Endothelial cell (in vitro differentiated cells): ENCODE measurements at regions not wholly inside any gene's neighbourhood (a gene's known extent, or its start where the extent isn't known, plus 50 kb on each side); places are given as distances from the start of the nearest gene placed in this dataset.

Experiments
- DNase-seq: peaks from one replicate; pipeline ENCODE4 v3.0.0; 2021; ENCODE audit warnings: low spot score
- H3K27ac Mint-ChIP-seq: one replicate; pipeline ENCODE4 v1.8.0; 2021; ENCODE audit warnings: mixed read lengths, inconsistent platforms; ENCODE audit not compliant: unreplicated experiment
- H3K27me3 Mint-ChIP-seq: one replicate; pipeline ENCODE4 v1.8.0; 2021; ENCODE audit warnings: mild to moderate bottlenecking, moderate library complexity, mixed read lengths, inconsistent platforms; ENCODE audit not compliant: unreplicated experiment
- H3K36me3 Mint-ChIP-seq: one replicate; pipeline ENCODE4 v1.8.0; 2021; ENCODE audit warnings: mild to moderate bottlenecking, low read depth, mixed read lengths, inconsistent platforms; ENCODE audit not compliant: unreplicated experiment
- H3K4me1 Mint-ChIP-seq: one replicate; pipeline ENCODE4 v1.8.0; 2021; ENCODE audit warnings: mild to moderate bottlenecking, mixed read lengths, inconsistent platforms; ENCODE audit not compliant: unreplicated experiment
- H3K4me3 Mint-ChIP-seq: one replicate; pipeline ENCODE4 v1.8.0; 2021; ENCODE audit warnings: mild to moderate bottlenecking, mixed read lengths, inconsistent platforms; ENCODE audit not compliant: unreplicated experiment
- H3K9me3 Mint-ChIP-seq: one replicate; pipeline ENCODE4 v1.8.0; 2021; ENCODE audit warnings: mixed read lengths, inconsistent platforms; ENCODE audit not compliant: unreplicated experiment
- TF ChIP-seq, protein P1 (sequence below): fragments of 200-600 bp; sonication (generic); IDR thresholded peaks from one replicate; pipeline ENCODE4 v1.5.0; 2021; ENCODE audit warnings: antibody characterized with exemption; ENCODE audit not compliant: unreplicated experiment

DNA sequence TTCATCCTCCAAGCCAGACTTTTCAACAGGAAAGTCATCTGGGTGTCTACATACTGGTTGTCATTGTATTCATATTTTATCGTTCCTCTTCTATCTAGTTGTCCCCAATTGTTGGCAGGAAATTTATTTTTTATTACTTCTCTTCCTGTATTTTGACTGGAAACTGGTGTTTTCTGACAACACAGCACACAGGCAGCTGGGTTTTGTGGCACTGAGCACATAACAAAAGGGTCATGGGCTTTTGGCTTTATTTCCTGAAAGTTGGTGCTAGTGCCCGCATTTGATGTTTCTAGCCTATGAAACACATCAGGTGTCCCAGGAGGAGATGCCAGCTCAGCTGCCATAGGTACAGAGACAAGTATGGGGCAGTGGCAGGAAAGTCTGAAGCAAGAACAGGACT lies 126.4 kb downstream of the TMEM17 start:
- TF ChIP-seq, protein P1, sequence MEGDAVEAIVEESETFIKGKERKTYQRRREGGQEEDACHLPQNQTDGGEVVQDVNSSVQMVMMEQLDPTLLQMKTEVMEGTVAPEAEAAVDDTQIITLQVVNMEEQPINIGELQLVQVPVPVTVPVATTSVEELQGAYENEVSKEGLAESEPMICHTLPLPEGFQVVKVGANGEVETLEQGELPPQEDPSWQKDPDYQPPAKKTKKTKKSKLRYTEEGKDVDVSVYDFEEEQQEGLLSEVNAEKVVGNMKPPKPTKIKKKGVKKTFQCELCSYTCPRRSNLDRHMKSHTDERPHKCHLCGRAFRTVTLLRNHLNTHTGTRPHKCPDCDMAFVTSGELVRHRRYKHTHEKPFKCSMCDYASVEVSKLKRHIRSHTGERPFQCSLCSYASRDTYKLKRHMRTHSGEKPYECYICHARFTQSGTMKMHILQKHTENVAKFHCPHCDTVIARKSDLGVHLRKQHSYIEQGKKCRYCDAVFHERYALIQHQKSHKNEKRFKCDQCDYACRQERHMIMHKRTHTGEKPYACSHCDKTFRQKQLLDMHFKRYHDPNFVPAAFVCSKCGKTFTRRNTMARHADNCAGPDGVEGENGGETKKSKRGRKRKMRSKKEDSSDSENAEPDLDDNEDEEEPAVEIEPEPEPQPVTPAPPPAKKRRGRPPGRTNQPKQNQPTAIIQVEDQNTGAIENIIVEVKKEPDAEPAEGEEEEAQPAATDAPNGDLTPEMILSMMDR = no peak
- Mint-ChIP-seq H3K27me3 (peaks cover 5% of the 10 kb centered on the region), H3K27ac (no peak overlapping the region), H3K9me3 (no peaks in the 10 kb centered on the region), H3K36me3 (no peaks in the 10 kb centered on the region), H3K4me3 (no peak overlapping the region), H3K4me1 (peaks cover 32% of the 10 kb centered on the region)
- DNase-seq = no peak

DNA sequence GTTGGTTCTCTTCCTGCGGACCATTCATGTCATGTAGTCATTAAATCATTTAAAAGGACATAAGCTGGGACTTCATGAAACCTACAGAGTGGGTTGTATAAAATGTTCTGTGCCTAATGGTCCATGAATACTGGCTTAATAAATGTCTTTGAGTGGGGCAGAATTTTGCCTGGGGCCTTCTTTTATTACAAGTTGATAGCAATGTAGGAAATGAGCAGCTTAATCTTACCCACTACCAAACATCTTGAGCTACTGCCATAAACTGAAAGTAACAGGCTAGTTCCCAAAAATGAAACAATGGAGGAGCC lies 130.9 kb downstream of the TMEM17 start:
- no peak overlapping the region for H3K27ac Mint-ChIP-seq
- TF ChIP-seq, protein P1 = no peak
- peaks cover 10% of the 10 kb centered on the region for H3K4me1 Mint-ChIP-seq
- H3K9me3 Mint-ChIP-seq = peaks cover 10% of the 10 kb centered on the region
- H3K4me3 Mint-ChIP-seq = no peak overlapping the region
- peaks cover 8% of the 10 kb centered on the region for H3K36me3 Mint-ChIP-seq
- peaks cover 1% of the 10 kb centered on the region for H3K27me3 Mint-ChIP-seq
- DNase-seq = no peak

DNA sequence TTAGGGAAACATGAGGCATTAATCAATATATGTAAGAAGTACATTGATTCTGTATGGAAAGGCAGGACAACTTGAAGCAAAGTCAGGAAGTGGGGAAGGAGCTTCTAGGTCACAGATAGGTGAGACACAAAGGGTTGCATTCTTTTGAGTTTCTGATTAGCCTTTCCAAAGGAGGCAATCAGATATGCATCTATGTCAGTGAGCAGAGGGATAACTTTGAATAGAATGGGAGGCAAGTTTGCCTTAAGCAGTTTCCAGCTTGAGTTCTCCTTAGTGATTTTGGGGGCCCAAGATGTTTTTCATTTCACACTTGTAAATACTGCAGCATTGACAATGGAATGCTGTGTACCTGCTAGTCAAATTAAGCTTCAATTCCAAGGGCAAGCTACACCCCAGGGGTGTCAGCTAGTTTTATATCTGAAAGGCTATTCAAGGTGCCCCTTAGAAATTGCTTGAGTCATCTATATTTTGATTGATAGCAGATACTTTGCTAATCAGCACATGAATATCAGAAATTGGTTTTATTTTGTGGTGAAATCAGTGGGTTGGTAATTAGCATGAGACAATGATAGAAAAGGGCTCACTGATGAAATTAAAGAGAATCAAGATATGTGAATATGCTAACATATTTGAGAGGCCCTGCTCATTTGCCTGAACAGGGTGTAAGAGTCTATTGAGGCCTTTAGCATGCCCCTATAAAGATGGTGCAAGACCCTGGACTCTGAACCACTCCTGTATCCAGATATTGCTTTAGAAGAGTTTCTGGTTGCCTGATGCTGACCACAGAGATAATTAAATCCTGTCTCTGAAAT lies 131.5 kb downstream of the TMEM17 start:
- H3K27me3 Mint-ChIP-seq = peaks cover 3% of the 10 kb centered on the region
- no peak overlapping the region for H3K4me3 Mint-ChIP-seq
- no peak for DNase-seq
- H3K9me3 Mint-ChIP-seq = peaks cover 10% of the 10 kb centered on the region
- TF ChIP-seq, protein P1 = no peak
- H3K27ac Mint-ChIP-seq = no peak overlapping the region
- peaks cover 9% of the 10 kb centered on the region for H3K4me1 Mint-ChIP-seq
- H3K36me3 Mint-ChIP-seq = peaks cover 8% of the 10 kb centered on the region

DNA sequence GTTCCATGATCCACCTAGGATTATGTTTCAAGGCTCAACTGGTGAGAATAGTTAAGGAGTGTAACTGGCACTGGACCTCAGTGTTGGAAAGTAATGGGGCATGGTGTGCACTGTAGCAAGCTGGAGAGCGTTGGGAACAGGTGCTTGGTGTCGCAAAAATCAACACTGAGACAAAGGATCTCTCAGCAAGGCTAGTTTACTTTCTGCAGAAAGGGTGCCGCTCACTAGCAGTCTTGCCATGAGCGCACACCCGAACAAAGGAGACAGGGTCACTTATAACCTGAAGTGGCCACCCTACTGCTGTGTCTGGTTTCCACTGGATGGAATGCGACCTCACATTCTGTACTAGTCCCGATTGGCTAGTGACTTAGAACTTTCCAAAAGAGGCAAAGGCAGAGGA lies 133.2 kb downstream of the TMEM17 start:
- H3K27me3 Mint-ChIP-seq = peaks cover 2% of the 10 kb centered on the region
- peaks cover 8% of the 10 kb centered on the region for H3K4me1 Mint-ChIP-seq
- no peak overlapping the region for H3K4me3 Mint-ChIP-seq
- TF ChIP-seq, protein P1 = no peak
- H3K27ac Mint-ChIP-seq = no peak overlapping the region
- peaks cover 10% of the 10 kb centered on the region for H3K9me3 Mint-ChIP-seq
- peaks cover 8% of the 10 kb centered on the region for H3K36me3 Mint-ChIP-seq
- no peak for DNase-seq
